ENCODE measurements at regions not wholly inside any gene's neighbourhood (a gene's known extent, or its start where the extent isn't known, plus 50 kb on each side); places are given as distances from the start of the nearest gene placed in this dataset.
A peak's percentile ranks its signal among the peaks of the same experiment; 100 is the strongest.

DNA sequence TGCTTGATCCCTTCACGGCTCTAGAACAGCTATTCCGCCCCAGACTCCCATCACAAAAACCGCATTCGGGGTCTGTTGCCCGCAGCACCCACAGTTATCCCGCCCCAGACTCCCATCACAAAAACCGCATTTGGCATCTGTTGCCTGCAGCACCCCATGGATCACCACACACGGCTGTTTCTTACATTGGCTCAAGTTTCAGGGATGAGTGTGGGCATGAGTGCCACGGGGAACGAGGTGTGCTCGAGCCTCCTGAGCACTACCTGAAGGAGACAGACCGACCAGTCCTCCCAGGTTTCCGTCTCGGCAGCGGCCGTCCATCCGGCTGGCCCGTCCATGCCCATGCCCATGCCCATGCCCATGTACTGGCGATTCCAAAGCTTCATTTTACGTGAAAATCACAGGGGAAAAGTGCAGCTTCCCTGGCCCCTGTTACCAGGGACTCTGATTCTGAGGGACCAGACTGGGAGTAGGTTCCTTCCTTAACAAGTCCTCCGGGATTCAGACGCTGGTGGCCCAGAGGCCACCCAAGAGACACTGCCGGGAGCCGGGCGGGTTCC is 66.4 kb upstream of the INSIG1 start:
- Histone ChIP-seq H3K27me3 (peaks cover 0 to 10% (median 0%) of the 10 kb centered on the region in 4 donors), H3K4me1 (peaks cover 0 to 12% (median 5%) of the 10 kb centered on the region in 4 donors), H3K27ac (replicated peaks in 1 of 4) (no peak overlapping the region), H3K36me3 (no peaks in the 10 kb centered on the region), H3K4me3 (no peak overlapping the region), H3K9me3 (no peaks in the 10 kb centered on the region)
- 91% methylated on average over 22 of the region's 25 CpGs for WGBS
- intact Hi-C loops (cut with DNase I) = no loop called here
- TF ChIP-seq EP300 (IDR thresholded peaks at IDR 0.05) (no peak), POLR2A (IDR thresholded peaks at IDR 0.05; ENCODE audit: low read depth) (no peak), POLR2AphosphoS5 (IDR thresholded peaks at IDR 0.05) (no peak)
- TF ChIP-seq, protein P1, sequence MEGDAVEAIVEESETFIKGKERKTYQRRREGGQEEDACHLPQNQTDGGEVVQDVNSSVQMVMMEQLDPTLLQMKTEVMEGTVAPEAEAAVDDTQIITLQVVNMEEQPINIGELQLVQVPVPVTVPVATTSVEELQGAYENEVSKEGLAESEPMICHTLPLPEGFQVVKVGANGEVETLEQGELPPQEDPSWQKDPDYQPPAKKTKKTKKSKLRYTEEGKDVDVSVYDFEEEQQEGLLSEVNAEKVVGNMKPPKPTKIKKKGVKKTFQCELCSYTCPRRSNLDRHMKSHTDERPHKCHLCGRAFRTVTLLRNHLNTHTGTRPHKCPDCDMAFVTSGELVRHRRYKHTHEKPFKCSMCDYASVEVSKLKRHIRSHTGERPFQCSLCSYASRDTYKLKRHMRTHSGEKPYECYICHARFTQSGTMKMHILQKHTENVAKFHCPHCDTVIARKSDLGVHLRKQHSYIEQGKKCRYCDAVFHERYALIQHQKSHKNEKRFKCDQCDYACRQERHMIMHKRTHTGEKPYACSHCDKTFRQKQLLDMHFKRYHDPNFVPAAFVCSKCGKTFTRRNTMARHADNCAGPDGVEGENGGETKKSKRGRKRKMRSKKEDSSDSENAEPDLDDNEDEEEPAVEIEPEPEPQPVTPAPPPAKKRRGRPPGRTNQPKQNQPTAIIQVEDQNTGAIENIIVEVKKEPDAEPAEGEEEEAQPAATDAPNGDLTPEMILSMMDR (IDR thresholded peaks at IDR 0.05) = no peak
- no peak for DNase-seq (ENCODE audit: extremely low spot score)

DNA sequence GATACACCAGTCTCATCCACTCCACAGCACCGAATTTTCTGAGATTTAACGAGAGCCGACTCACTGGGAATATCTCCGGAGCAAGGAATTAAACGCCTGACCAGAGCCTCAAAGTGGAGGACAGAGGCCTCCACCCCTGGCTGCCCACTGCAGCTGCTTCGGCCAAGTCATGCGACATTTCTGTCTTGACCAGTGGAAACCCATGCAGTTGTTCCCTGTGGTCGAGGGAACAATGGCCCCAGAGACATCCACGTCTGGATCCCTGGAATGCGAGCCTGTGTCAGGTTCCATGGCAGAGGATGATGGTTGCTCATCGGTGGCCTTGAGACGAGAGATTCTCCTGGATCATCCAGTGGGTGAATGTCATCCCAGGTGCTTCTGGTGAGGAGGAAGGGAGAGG is 65.7 kb upstream of the INSIG1 start:
- no peaks in the 10 kb centered on the region for H3K36me3 ChIP-seq
- TF ChIP-seq, protein P1 (IDR thresholded peaks at IDR 0.05) = no peak
- TF ChIP-seq POLR2A (IDR thresholded peaks at IDR 0.05; ENCODE audit: low read depth) (no peak), EP300 (IDR thresholded peaks at IDR 0.05) (no peak), POLR2AphosphoS5 (IDR thresholded peaks at IDR 0.05) (no peak)
- intact Hi-C loops (cut with DNase I) = no loop called here
- DNase-seq (ENCODE audit: extremely low spot score) = no peak
- no peak overlapping the region for H3K4me3 ChIP-seq
- H3K27ac ChIP-seq (replicated peaks in 1 of 4) = no peak overlapping the region
- no peaks in the 10 kb centered on the region for H3K9me3 ChIP-seq
- peaks cover 0 to 12% (median 5%) of the 10 kb centered on the region in 4 donors for H3K4me1 ChIP-seq
- H3K27me3 ChIP-seq = peaks cover 0 to 3% (median 0%) of the 10 kb centered on the region in 4 donors
- WGBS = 93% methylated on average over 9 of the region's 12 CpGs

DNA sequence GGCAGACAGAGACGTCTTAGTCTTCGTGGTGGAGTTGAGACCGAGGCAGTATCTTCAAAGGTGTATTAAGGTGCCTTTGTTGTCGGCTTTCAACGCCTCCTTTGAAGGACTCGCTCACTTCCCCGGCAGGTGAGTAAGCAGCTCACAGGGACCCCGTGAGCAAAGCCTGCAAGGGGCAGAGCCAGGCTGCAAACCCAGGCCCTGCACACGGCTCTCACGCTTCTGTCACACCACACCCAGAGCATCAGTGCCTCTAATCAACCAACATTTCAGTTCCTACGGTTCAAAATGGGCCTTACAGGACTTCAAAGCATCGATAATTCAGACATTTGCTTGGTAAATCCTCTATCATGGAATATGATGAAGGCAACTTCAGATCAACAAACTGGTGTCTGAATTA is 64.8 kb upstream of the INSIG1 start:
- no peak for DNase-seq (ENCODE audit: extremely low spot score)

DNA sequence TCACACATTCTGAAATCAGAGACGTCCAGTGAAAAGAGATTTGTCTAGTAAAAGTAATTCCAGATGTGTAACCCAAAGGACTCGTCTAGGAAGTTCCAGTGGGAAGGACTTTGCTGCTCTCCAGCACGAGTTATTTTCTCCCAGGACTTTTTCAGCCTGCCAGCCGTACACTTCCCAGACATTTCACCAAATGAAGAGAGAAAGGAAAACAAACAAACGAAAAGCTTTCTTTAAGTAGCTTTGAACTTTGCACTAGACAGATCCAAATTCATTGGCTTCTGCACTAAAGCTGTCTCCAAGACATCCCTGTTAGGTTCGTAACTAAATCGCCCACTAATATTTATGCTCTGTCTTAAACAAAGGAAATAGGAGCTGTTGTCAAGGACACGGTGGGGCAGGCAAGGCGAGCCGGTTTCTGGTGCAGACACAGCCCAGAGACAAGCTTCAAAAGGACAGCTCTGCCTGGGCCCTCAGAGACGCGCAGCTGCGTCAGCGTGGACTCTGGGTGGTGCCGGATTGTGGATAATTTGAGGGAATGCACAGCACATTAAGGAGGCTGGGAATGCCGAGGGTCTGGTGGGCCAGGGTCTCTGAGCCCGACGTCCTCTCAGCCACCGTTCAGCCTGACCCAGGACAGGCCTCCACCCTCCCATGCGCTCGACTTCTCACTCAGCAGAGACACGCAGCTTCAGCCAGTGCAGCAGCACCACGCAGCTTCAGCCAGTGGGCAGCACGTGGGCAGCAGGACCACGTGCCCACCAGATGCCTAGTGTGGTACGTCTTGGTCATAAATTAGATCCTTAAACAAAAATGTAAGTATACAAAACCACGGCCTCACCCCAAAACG is 64.1 kb upstream of the INSIG1 start:
- H3K4me1 ChIP-seq = peaks cover 0 to 12% (median 5%) of the 10 kb centered on the region in 4 donors
- no peak for DNase-seq (ENCODE audit: extremely low spot score)
- TF ChIP-seq POLR2A (IDR thresholded peaks at IDR 0.05; ENCODE audit: low read depth) = no peak
- WGBS = 52% methylated on average over 18 of the region's 28 CpGs
- intact Hi-C loops (cut with DNase I) = no loop called here
- peak overlapping the region in 1 of 4 donors; percentile 27 for H3K27ac ChIP-seq (replicated peaks in 1 of 4)
- H3K4me3 ChIP-seq = no peak overlapping the region
- H3K9me3 ChIP-seq = no peaks in the 10 kb centered on the region
- peaks cover 0 to 4% (median 0%) of the 10 kb centered on the region in 4 donors for H3K27me3 ChIP-seq
- no peaks in the 10 kb centered on the region for H3K36me3 ChIP-seq

More for the DNA sequence above, 64.8 kb upstream of the INSIG1 start:
- Histone ChIP-seq H3K4me3 (no peak overlapping the region), H3K9me3 (no peaks in the 10 kb centered on the region), H3K36me3 (no peaks in the 10 kb centered on the region), H3K27me3 (no peaks in the 10 kb centered on the region), H3K4me1 (peaks cover 0 to 12% (median 5%) of the 10 kb centered on the region in 4 donors), H3K27ac (replicated peaks in 1 of 4) (no peak overlapping the region)
- WGBS = 81% methylated on average over 11 of the region's 12 CpGs
- TF ChIP-seq, protein P1 (IDR thresholded peaks at IDR 0.05) = no peak
- TF ChIP-seq EP300 (IDR thresholded peaks at IDR 0.05) (no peak), POLR2A (IDR thresholded peaks at IDR 0.05; ENCODE audit: low read depth) (no peak), POLR2AphosphoS5 (IDR thresholded peaks at IDR 0.05) (no peak)
- intact Hi-C loops (cut with DNase I) = no loop called here

DNA sequence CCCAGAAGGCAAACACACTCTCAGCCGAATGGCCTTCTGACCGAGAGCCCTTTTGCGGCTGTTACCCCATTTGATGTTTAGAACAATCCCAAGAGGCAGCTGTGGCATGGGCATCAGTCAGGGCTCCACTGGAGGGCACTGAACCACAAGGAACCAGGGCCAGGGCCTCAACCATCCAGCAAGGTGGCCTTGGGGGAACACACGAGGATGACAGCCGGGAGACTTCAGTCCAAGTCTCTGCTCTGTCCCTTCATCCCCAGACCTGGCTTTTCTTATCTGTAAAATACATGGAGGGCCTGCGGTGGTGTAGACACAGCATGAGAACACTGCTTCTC is 63.6 kb upstream of the INSIG1 start:
- TF ChIP-seq, protein P1 (IDR thresholded peaks at IDR 0.05) = no peak
- TF ChIP-seq POLR2AphosphoS5 (IDR thresholded peaks at IDR 0.05) (no peak), POLR2A (IDR thresholded peaks at IDR 0.05; ENCODE audit: low read depth) (no peak), EP300 (IDR thresholded peaks at IDR 0.05) (no peak)
- intact Hi-C loops (cut with DNase I) = no loop called here

More for the DNA sequence above, 63.6 kb upstream of the INSIG1 start:
- peaks cover 0 to 8% (median 0%) of the 10 kb centered on the region in 4 donors for H3K27me3 ChIP-seq
- peaks cover 0 to 12% (median 5%) of the 10 kb centered on the region in 4 donors for H3K4me1 ChIP-seq
- DNase-seq (ENCODE audit: extremely low spot score) = no peak
- no peak overlapping the region for H3K27ac ChIP-seq (replicated peaks in 1 of 4)
- H3K36me3 ChIP-seq = no peaks in the 10 kb centered on the region
- H3K9me3 ChIP-seq = no peaks in the 10 kb centered on the region
- 93% methylated on average over 4 of the region's 6 CpGs for WGBS
- no peak overlapping the region for H3K4me3 ChIP-seq
